CD14-positive monocyte (primary cell): ENCODE measurements at regions not wholly inside any gene's neighbourhood (a gene's known extent, or its start where the extent isn't known, plus 50 kb on each side); places are given as distances from the start of the nearest gene placed in this dataset.
"Not testable (repeated sequence)": the region's sequence is repeated elsewhere in the genome, so short reads cannot be mapped to it uniquely, and the experiment has no call there.

Source experiments
- DNase-seq, 3 donors: peaks; one replicate each; pipeline ENCODE4 v3.0.0-alpha.2; 2011 to 2022
- H2AFZ ChIP-seq: 2 replicates; pipeline ENCODE4 v1.6.0; 2012; ENCODE audit warnings: mild to moderate bottlenecking, low read depth, low read length, inconsistent platforms; ENCODE audit not compliant: insufficient read depth, poor library complexity, severe bottlenecking
- H3K27ac ChIP-seq, 2 donors: 1 replicate in 1 of 2; 2 replicates in 1 of 2; pipeline ENCODE4 v1.5.1; 2012 to 2013; ENCODE audit warnings: low read length in 2 of 2, control low read depth in 1 of 2, inconsistent platforms in 1 of 2, low read depth in 1 of 2, mild to moderate bottlenecking in 1 of 2
- H3K27me3 ChIP-seq, 2 donors: one replicate each; pipeline versions ENCODE4 v1.6.0 to v1.6.1; 2011 to 2013; ENCODE audit warnings: low read length in 2 of 2; ENCODE audit not compliant: control insufficient read depth in 2 of 2, insufficient read depth in 2 of 2
- H3K36me3 ChIP-seq, 2 donors: replicated peaks in 1 of 2; 1 replicate in 1 of 2; 2 replicates in 1 of 2; pipeline versions ENCODE4 v1.5.1 to v1.6.1; 2012 to 2013; ENCODE audit warnings: low read length in 2 of 2, control low read depth in 1 of 2, inconsistent platforms in 1 of 2, mild to moderate bottlenecking in 1 of 2; ENCODE audit not compliant: insufficient read depth in 2 of 2, control insufficient read depth in 1 of 2
- H3K4me1 ChIP-seq, 2 donors: 1 replicate in 1 of 2; 2 replicates in 1 of 2; pipeline versions ENCODE4 v1.5.1 to v1.6.1; 2012 to 2013; ENCODE audit warnings: low read length in 2 of 2, control low read depth in 1 of 2, inconsistent platforms in 1 of 2, mild to moderate bottlenecking in 1 of 2, moderate library complexity in 1 of 2; ENCODE audit not compliant: insufficient read depth in 2 of 2, control insufficient read depth in 1 of 2
- H3K4me2 ChIP-seq: replicated peaks from 2 replicates; pipeline ENCODE3; 2012; ENCODE audit warnings: low read length, moderate library complexity, mild to moderate bottlenecking; ENCODE audit not compliant: poor library complexity, severe bottlenecking; ENCODE audit errors: extremely low read depth
- H3K4me3 ChIP-seq, 3 experiments: fragments of 200-600 bp in 1 of 3; sonication (generic) in 1 of 3; replicated peaks in 1 of 3; 1 replicate in 2 of 3; 2 replicates in 1 of 3; pipeline ENCODE4 v1.5.1; 2011 to 2013; ENCODE audit warnings: low read length in 3 of 3, mild to moderate bottlenecking in 3 of 3, control low read depth in 2 of 3, low read depth in 2 of 3, inconsistent platforms in 1 of 3, moderate library complexity in 1 of 3
- H3K79me2 ChIP-seq: 2 replicates; pipeline ENCODE4 v1.6.0; 2012; ENCODE audit warnings: mild to moderate bottlenecking, control low read depth, inconsistent platforms, low read length, moderate library complexity; ENCODE audit not compliant: insufficient read depth
- H3K9ac ChIP-seq: 2 replicates; pipeline ENCODE4 v1.6.0; 2017; ENCODE audit warnings: low read length, mild to moderate bottlenecking; ENCODE audit not compliant: insufficient read depth, poor library complexity, severe bottlenecking
- H3K9me3 ChIP-seq, 2 donors: replicated peaks in 1 of 2; 1 replicate in 1 of 2; 2 replicates in 1 of 2; pipeline versions ENCODE4 v1.5.1 to v1.6.1; 2012 to 2013; ENCODE audit warnings: low read length in 2 of 2, control low read depth in 1 of 2; ENCODE audit not compliant: control insufficient read depth in 1 of 2, insufficient read depth in 1 of 2
- H4K20me1 ChIP-seq: 2 replicates; pipeline ENCODE4 v1.6.0; 2012; ENCODE audit warnings: mild to moderate bottlenecking, low read length, control low read depth, moderate library complexity; ENCODE audit not compliant: insufficient read depth
- H3K27ac Mint-ChIP-seq, 7 donors: one replicate each; pipeline ENCODE4 v1.8.0; 2020; ENCODE audit warnings: mild to moderate bottlenecking in 7 of 7, mixed read lengths in 7 of 7, moderate library complexity in 6 of 7, inconsistent platforms in 2 of 7
- H3K27me3 Mint-ChIP-seq, 3 donors: one replicate each; pipeline ENCODE4 v1.8.0; 2021 to 2022; ENCODE audit warnings: low read depth in 3 of 3, mild to moderate bottlenecking in 3 of 3, mixed read lengths in 3 of 3, moderate library complexity in 3 of 3, inconsistent platforms in 1 of 3
- H3K36me3 Mint-ChIP-seq, 2 donors: one replicate each; pipeline ENCODE4 v1.8.0; 2020; ENCODE audit warnings: mixed read lengths in 2 of 2, inconsistent platforms in 1 of 2, mild to moderate bottlenecking in 1 of 2
- H3K4me1 Mint-ChIP-seq: one replicate; pipeline ENCODE4 v1.8.0; 2020; ENCODE audit warnings: mild to moderate bottlenecking, mixed read lengths
- H3K4me3 Mint-ChIP-seq, 2 donors: one replicate each; pipeline ENCODE4 v1.8.0; 2020; ENCODE audit warnings: mild to moderate bottlenecking in 2 of 2, mixed read lengths in 2 of 2, moderate library complexity in 1 of 2
- H3K9me3 Mint-ChIP-seq, 7 donors: one replicate each; pipeline ENCODE4 v1.8.0; 2020 to 2022; ENCODE audit warnings: mixed read lengths in 7 of 7, mild to moderate bottlenecking in 6 of 7, moderate library complexity in 6 of 7, inconsistent platforms in 2 of 7
- CTCF ChIP-seq: fragments of 200-600 bp; IDR thresholded peaks from one replicate; pipeline ENCODE4 v1.8.0; 2022; ENCODE audit warnings: antibody characterized with exemption, mild to moderate bottlenecking
- WGBS: methylation state at CpG from one replicate; pipeline ENCODE4 v1.1.5; 2013; ENCODE audit warnings: missing lambda C conversion rate; ENCODE audit not compliant: insufficient coverage; 5-methylcytosine and 5-hydroxymethylcytosine counted together
- intact Hi-C, 2 donors: fragments of 100-400 bp; cut with micrococcal nuclease; formaldehyde crosslinking; loops; one replicate each; pipeline versions ENCODE4 v1.15.0 to v1.15.1; 2023

- no peaks in the 10 kb centered on the region for H3K27me3 ChIP-seq
- H3K4me1 ChIP-seq = no peaks in the 10 kb centered on the region
- no peak overlapping the region for H3K27ac ChIP-seq
- intact Hi-C loops = no loop called here
- no peak overlapping the region for H3K4me3 ChIP-seq
- no peaks in the 10 kb centered on the region for H3K9me3 ChIP-seq
- peaks cover 0 to 7% (median 0%) of the 10 kb centered on the region in 7 donors for H3K9me3 Mint-ChIP-seq
- H3K27ac Mint-ChIP-seq = no peak overlapping the region
- H4K20me1 ChIP-seq = no peaks in the 10 kb centered on the region
- TF ChIP-seq CTCF = no peak
- no peak overlapping the region for H3K4me3 Mint-ChIP-seq
- H3K79me2 ChIP-seq = no peaks in the 10 kb centered on the region
- no peak for DNase-seq
- H3K36me3 ChIP-seq = no peaks in the 10 kb centered on the region
- no peak overlapping the region for H3K4me2 ChIP-seq
- no peak overlapping the region for H2AFZ ChIP-seq
- no peak overlapping the region for H3K9ac ChIP-seq
- no peaks in the 10 kb centered on the region for H3K36me3 Mint-ChIP-seq
- H3K4me1 Mint-ChIP-seq = no peaks in the 10 kb centered on the region
- H3K27me3 Mint-ChIP-seq = peaks cover 0 to 2% (median 0%) of the 10 kb centered on the region in 3 donors
Measured at GRCh38 chr15:95076678-95076990, 845.3 kb downstream of the MCTP2 start.

GRCh38 chr15:95078003-95078402 lies 846.6 kb downstream of the MCTP2 start:
- no peak for DNase-seq
- no peaks in the 10 kb centered on the region for H3K27me3 Mint-ChIP-seq
- Histone ChIP-seq H3K4me3 (no peak overlapping the region), H3K9ac (no peak overlapping the region), H3K79me2 (no peaks in the 10 kb centered on the region), H4K20me1 (no peaks in the 10 kb centered on the region), H3K9me3 (no peaks in the 10 kb centered on the region), H3K4me2 (no peak overlapping the region), H3K27ac (no peak overlapping the region), H3K27me3 (no peaks in the 10 kb centered on the region), H3K36me3 (no peaks in the 10 kb centered on the region), H2AFZ (no peak overlapping the region), H3K4me1 (no peaks in the 10 kb centered on the region)
- H3K4me1 Mint-ChIP-seq = no peaks in the 10 kb centered on the region
- H3K9me3 Mint-ChIP-seq = peaks cover 0 to 7% (median 0%) of the 10 kb centered on the region in 7 donors
- WGBS = no CpG with 5 or more reads among the region's 2 CpGs
- no peak overlapping the region for H3K4me3 Mint-ChIP-seq
- H3K36me3 Mint-ChIP-seq = no peaks in the 10 kb centered on the region
- no peak for TF ChIP-seq CTCF
- no peak overlapping the region for H3K27ac Mint-ChIP-seq
- intact Hi-C loops = no loop called here

- H3K4me3 Mint-ChIP-seq, H3K4me1 ChIP-seq, H3K9me3 Mint-ChIP-seq, H3K9ac ChIP-seq, H3K4me2 ChIP-seq, DNase-seq, H3K27ac Mint-ChIP-seq, H3K27ac ChIP-seq, H3K27me3 ChIP-seq, H3K79me2 ChIP-seq, H2AFZ ChIP-seq, H3K36me3 Mint-ChIP-seq, intact Hi-C loops, H4K20me1 ChIP-seq, H3K36me3 ChIP-seq, H3K9me3 ChIP-seq, H3K4me1 Mint-ChIP-seq, H3K4me3 ChIP-seq, H3K27me3 Mint-ChIP-seq: not testable (repeated sequence)
- WGBS = no CpG with 5 or more reads among the region's 1 CpG
Measured at GRCh38 chr15:95080228-95080627, 848.9 kb downstream of the MCTP2 start.
